HFF-Myc (cell line): ENCODE measurements at regions not wholly inside any gene's neighbourhood (a gene's known extent, or its start where the extent isn't known, plus 50 kb on each side); places are given as distances from the start of the nearest gene placed in this dataset.

Experiments used
- DNase-seq: peaks from one replicate; pipeline ENCODE4 v3.0.0-alpha.2; 2011; ENCODE audit warnings: low read depth; ENCODE audit errors: extremely low read depth
- H3K4me3 ChIP-seq: replicated peaks from 2 replicates; pipeline ENCODE4 v1.5.1; 2011; ENCODE audit warnings: low read depth, mild to moderate bottlenecking, control low read depth, low read length
- TF ChIP-seq, protein P1 (sequence below): IDR thresholded peaks from 2 replicates; pipeline ENCODE4 v1.5.1; 2012; ENCODE audit warnings: mild to moderate bottlenecking, low read depth, low read length, control low read depth; ENCODE audit errors: missing control alignments

DNA sequence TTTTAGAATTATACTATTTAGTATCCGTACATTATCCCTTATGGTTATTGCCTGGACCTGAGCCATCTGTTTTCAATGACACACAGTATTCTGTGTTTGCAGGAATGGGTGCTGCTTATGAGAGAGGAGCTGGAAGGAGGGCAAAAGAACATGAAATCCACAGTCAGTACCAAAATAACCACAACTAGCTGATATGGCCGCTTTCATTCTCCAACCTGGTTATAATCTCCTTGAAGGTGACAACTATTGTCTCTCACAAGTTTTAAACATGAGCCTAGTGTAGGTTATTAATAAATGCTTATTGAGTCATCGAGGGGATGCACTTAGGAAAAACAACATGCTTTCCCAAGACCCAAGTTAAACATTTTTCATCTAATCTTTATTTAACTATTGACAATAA, 356.6 kb downstream of the BMP2 start:
- H3K4me3 ChIP-seq = no peak overlapping the region
- DNase-seq = no peak
- TF ChIP-seq, protein P1, sequence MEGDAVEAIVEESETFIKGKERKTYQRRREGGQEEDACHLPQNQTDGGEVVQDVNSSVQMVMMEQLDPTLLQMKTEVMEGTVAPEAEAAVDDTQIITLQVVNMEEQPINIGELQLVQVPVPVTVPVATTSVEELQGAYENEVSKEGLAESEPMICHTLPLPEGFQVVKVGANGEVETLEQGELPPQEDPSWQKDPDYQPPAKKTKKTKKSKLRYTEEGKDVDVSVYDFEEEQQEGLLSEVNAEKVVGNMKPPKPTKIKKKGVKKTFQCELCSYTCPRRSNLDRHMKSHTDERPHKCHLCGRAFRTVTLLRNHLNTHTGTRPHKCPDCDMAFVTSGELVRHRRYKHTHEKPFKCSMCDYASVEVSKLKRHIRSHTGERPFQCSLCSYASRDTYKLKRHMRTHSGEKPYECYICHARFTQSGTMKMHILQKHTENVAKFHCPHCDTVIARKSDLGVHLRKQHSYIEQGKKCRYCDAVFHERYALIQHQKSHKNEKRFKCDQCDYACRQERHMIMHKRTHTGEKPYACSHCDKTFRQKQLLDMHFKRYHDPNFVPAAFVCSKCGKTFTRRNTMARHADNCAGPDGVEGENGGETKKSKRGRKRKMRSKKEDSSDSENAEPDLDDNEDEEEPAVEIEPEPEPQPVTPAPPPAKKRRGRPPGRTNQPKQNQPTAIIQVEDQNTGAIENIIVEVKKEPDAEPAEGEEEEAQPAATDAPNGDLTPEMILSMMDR = no peak

DNA sequence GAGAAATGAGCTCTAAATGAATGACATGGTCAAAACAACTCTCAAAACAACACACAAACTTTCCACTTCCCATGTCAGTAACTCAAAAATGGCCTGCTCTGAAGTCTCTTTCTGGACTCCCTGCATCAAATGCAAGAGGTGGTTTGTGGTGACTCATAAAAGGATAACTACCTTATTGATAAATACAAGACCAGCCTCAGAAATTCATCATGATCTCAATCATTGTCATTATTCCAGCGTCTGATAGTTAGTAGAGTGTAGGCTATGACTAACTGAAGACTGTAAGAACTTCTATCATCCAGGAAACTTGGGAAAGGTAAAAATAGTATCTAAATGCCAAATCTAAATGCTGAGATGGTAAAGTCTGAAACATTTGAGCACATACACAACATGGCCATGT, 369.4 kb downstream of the BMP2 start:
- no peak for DNase-seq
- TF ChIP-seq, protein P1 = no peak
- H3K4me3 ChIP-seq = no peak overlapping the region

DNA sequence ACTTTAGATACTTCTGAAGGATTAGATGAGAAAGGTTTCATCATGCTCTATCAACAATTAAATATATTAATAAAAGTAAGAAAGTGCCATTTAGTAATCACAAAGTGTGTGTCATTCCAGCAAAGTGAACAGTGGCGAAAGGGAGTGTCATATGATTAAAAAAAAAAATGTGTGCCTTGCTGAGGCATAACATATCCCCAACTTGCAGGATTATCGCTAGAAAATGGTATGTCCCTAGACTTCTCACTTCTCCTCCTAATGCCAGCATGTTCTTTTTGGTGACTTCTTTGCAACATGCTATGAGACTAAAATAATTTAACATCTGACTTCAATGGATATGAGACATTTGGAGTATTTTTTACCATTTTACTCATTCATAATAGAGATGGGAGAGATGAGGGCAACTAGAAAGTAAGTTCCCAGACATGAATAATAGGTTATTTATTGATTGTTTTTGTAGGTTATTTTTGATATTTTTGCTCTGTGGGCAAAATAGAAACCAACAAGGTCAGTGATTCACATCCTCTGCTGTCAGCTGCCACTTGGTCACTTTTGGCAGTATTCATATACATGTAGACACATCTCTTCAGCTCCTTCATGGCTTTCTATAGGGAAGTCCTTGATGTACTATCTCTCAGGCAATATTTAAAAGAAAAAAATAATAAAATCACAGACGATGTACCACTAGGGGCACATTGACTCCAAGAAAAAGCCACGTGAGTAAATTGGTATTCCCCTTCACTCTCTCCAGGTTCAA, 370.1 kb downstream of the BMP2 start:
- TF ChIP-seq, protein P1 = no peak
- DNase-seq = no peak

DNA sequence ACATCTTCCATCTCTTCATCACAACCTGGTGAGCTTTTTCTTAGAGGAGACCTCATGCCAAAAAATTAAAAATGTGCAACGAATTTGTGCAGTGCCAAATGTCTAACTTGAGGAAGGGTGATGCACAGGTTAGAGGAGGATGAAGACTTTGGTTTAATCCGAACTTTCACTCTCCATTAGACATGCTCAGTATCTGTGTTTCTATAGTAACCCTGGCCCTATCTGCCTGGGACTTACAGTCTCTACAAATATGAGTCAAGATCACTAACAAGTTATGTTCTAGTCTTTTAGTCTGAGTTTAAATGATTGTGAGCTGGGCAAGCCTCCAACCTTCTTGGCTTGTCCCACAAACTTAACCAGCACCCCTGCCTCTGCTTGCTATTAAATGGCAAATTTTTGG, 377.0 kb downstream of the BMP2 start:
- no peak overlapping the region for H3K4me3 ChIP-seq
- no peak for DNase-seq
- TF ChIP-seq, protein P1 = no peak

More for the DNA sequence above, 370.1 kb downstream of the BMP2 start:
- H3K4me3 ChIP-seq = no peak overlapping the region

DNA sequence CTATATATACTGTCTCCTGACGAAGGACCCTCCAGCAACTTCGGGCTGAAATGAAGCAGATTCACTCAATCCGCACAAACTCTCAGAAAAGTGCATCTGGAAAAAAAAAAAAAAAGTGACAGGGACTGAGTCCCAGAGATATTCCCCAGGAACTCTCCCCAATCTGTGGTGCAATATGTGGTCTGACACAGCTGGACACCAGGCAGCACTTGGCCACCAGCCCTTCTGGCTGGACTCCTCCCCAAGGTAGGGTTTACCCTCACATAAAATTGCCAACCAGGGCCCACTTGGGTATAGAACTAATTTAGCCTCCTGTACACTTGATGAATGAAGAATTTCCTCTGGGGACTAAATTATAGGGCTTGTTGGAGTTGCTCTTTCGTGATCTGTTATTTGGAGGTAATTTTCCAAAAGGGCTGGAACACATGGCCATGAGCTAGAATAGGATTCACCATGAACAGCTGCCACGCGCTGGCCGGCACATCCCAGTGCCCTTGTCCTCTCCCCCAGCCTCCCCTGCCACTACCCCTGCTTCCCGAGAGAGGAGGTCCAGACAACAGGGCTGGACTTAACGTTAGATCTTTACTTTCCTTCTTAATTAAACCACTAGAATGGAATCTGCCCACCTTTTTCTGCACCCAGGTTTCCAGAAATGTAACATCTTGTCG, 379.2 kb downstream of the BMP2 start:
- no peak overlapping the region for H3K4me3 ChIP-seq
- no peak for DNase-seq
- TF ChIP-seq, protein P1 = no peak

DNA sequence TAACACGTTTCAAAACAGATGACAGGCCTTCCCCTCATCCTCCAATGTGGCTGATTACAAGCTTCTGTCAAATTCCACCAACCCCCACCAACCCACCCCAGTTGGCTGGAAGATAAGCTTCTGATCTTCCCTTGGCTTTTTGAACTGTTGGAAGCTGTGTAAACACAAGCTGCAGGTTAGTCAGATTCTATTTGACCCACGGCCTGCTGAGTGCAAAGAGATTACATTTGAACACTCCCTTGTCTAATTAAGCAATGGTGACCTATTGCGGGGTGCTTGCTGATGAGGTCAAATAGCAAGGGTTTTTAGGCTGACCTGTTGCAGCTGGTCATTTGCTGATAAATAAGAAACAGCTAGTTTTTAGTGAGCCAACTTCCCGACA, 379.7 kb downstream of the BMP2 start:
- no peak for DNase-seq
- H3K4me3 ChIP-seq = no peak overlapping the region
- TF ChIP-seq, protein P1 = no peak
